SK-N-SH (cell line): ENCODE measurements at regions not wholly inside any gene's neighbourhood (a gene's known extent, or its start where the extent isn't known, plus 50 kb on each side); places are given as distances from the start of the nearest gene placed in this dataset.

Experiments used
- CTCF ChIA-PET: fragments of 300-600, 350-600 bp; formaldehyde crosslinking; extraction: SDS; loops from one replicate; lab custom pipeline; 2021; lab: Yijun Ruan, JAX
- POLR2A ChIA-PET: fragments of 350-600 bp; sonication (Branson Sonifier 250); formaldehyde crosslinking; extraction: SDS; loops from one replicate; lab custom pipeline; 2020; ENCODE audit warnings: antibody characterized with exemption, inconsistent platforms; lab: Yijun Ruan, JAX
- DNase-seq: peaks from one replicate; pipeline ENCODE4 v3.0.0; 2012
- H2AFZ ChIP-seq: fragments of 200-600 bp; sonication (generic); 2 replicates; pipeline ENCODE4 v1.8.1; 2016; ENCODE audit warnings: antibody characterized with exemption, mild to moderate bottlenecking, low read depth
- H3F3A ChIP-seq: fragments of 200-600 bp; sonication (generic); replicated peaks from 2 replicates; pipeline ENCODE3; 2016; ENCODE audit warnings: antibody characterized with exemption, mild to moderate bottlenecking; ENCODE audit not compliant: insufficient read depth
- H3K27ac ChIP-seq, 2 experiments: fragments of 200-500 bp in 1 of 2; fragments of 200-600 bp in 1 of 2; sonication (Bioruptor generic) in 1 of 2; sonication (generic), shearing (Covaris generic) in 1 of 2; 2 replicates each; pipeline versions ENCODE4 v1.5.1 to v1.6.1; 2014 to 2016; ENCODE audit warnings: low read depth in 2 of 2, inconsistent platforms in 1 of 2, low read length in 1 of 2, mild to moderate bottlenecking in 1 of 2, mixed read lengths in 1 of 2
- H3K27me3 ChIP-seq: fragments of 200-600 bp; sonication (generic), shearing (Covaris generic); 2 replicates; pipeline ENCODE4 v1.6.1; 2016; ENCODE audit warnings: mixed run types; ENCODE audit not compliant: insufficient read depth
- H3K36me3 ChIP-seq, 2 experiments: fragments of 200-500 bp in 1 of 2; fragments of 200-600 bp in 1 of 2; sonication (Bioruptor generic) in 1 of 2; sonication (generic) in 1 of 2; replicated peaks in 1 of 2; 2 replicates each; pipeline versions ENCODE3 to v1.5.1; 2014 to 2016; ENCODE audit warnings: low read length in 1 of 2, mild to moderate bottlenecking in 1 of 2; ENCODE audit not compliant: insufficient read depth in 2 of 2, control insufficient read depth in 1 of 2
- H3K4me1 ChIP-seq, 2 experiments: fragments of 200-500 bp in 1 of 2; fragments of 200-600 bp in 1 of 2; sonication (Bioruptor generic) in 1 of 2; sonication (generic), shearing (Covaris generic) in 1 of 2; 2 replicates each; pipeline versions ENCODE4 v1.5.1 to v1.6.1; 2014 to 2016; ENCODE audit warnings: low read depth in 1 of 2, low read length in 1 of 2, mixed run types in 1 of 2; ENCODE audit not compliant: insufficient read depth in 2 of 2, control insufficient read depth in 1 of 2
- H3K4me2 ChIP-seq: fragments of 200-600 bp; sonication (generic), shearing (Covaris generic); 2 replicates; pipeline ENCODE4 v1.6.1; 2017; ENCODE audit warnings: mixed run types
- H3K4me3 ChIP-seq, 2 experiments: fragments of 200-500 bp in 1 of 2; fragments of 200-600 bp in 1 of 2; sonication (Bioruptor generic) in 1 of 2; sonication (generic), shearing (Covaris generic) in 1 of 2; 2 replicates each; pipeline versions ENCODE4 v1.5.1 to v1.8.1; 2014 to 2016; ENCODE audit warnings: low read depth in 2 of 2, inconsistent platforms in 1 of 2, low read length in 1 of 2, mild to moderate bottlenecking in 1 of 2, mixed read lengths in 1 of 2, moderate library complexity in 1 of 2
- H3K79me2 ChIP-seq: fragments of 200-600 bp; sonication (generic); 2 replicates; pipeline ENCODE4 v1.8.1; 2017; ENCODE audit warnings: mild to moderate bottlenecking; ENCODE audit not compliant: insufficient read depth
- H3K9ac ChIP-seq: fragments of 200-600 bp; sonication (generic); 2 replicates; pipeline ENCODE4 v1.6.1; 2017; ENCODE audit warnings: mixed run types
- H3K9me2 ChIP-seq: fragments of 200-600 bp; sonication (generic); 2 replicates; pipeline ENCODE4 v1.6.1; 2017; ENCODE audit warnings: mixed run types
- H3K9me3 ChIP-seq: fragments of 200-600 bp; sonication (generic); 2 replicates; pipeline ENCODE4 v1.6.1; 2017; ENCODE audit warnings: mixed run types, mild to moderate bottlenecking, moderate library complexity
- H4K20me1 ChIP-seq: fragments of 200-600 bp; sonication (generic); 2 replicates; pipeline ENCODE4 v1.6.1; 2017; ENCODE audit warnings: mild to moderate bottlenecking, mixed run types; ENCODE audit not compliant: insufficient read depth
- CHD2 ChIP-seq: fragments of 150-350 bp; IDR thresholded peaks from 2 replicates; pipeline ENCODE4 v1.6.1; 2018; ENCODE audit warnings: low read length; ENCODE audit not compliant: partially characterized antibody
- CTCF ChIP-seq: fragments of 200-600 bp; sonication (generic); IDR thresholded peaks from 2 replicates; pipeline ENCODE4 v1.6.1; 2017; ENCODE audit warnings: antibody characterized with exemption, mild to moderate bottlenecking, moderate library complexity
- GATA2 ChIP-seq: sonication (generic); formaldehyde crosslinking; IDR thresholded peaks from 2 replicates; pipeline ENCODE4 v1.5.0; 2020; ENCODE audit warnings: mild to moderate bottlenecking, missing genetic modification reagents
- JUND ChIP-seq: IDR thresholded peaks from 2 replicates; pipeline ENCODE4 v1.4.0; 2012
- MEF2A ChIP-seq: IDR thresholded peaks from 2 replicates; pipeline ENCODE4 v1.4.0; 2012; ENCODE audit warnings: low read depth, borderline replicate concordance
- NRF1 ChIP-seq: IDR thresholded peaks from 2 replicates; pipeline ENCODE4 v1.6.1; 2012; ENCODE audit warnings: low read depth, mild to moderate bottlenecking, low read length
- RCOR1 ChIP-seq: fragments of 150-350 bp; IDR thresholded peaks from 2 replicates; pipeline ENCODE4 v1.6.1; 2017; ENCODE audit warnings: antibody characterized with exemption, low read length
- REST ChIP-seq: IDR thresholded peaks from 2 replicates; pipeline ENCODE4 v1.6.1; 2012; ENCODE audit warnings: mild to moderate bottlenecking, low read depth, low read length, moderate library complexity
- RFX5 ChIP-seq: IDR thresholded peaks from 2 replicates; pipeline ENCODE4 v1.6.1; 2012; ENCODE audit warnings: mild to moderate bottlenecking, improper control_type of control experiment, low read length
- SMC3 ChIP-seq: IDR thresholded peaks from 2 replicates; pipeline ENCODE4 v1.6.1; 2012; ENCODE audit warnings: low read depth, low read length, improper control_type of control experiment
- TEAD4 ChIP-seq: IDR thresholded peaks from 2 replicates; pipeline ENCODE4 v1.4.0; 2012; ENCODE audit warnings: mild to moderate bottlenecking, borderline replicate concordance; ENCODE audit not compliant: insufficient read depth
- USF1 ChIP-seq: IDR thresholded peaks from 2 replicates; pipeline ENCODE4 v1.4.0; 2012; ENCODE audit warnings: low read depth, borderline replicate concordance
- TF ChIP-seq, protein P1 (sequence below): IDR thresholded peaks from 2 replicates; pipeline ENCODE4; 2012

GRCh38 chr18:8952769-8953760, 149.4 kb upstream of the NDUFV2 start (continued):
- TF ChIP-seq REST (no peak), GATA2 (no peak), MEF2A (no peak), CHD2 (no peak), SMC3 (no peak), NRF1 (no peak), USF1 (no peak), CTCF (no peak), TEAD4 (no peak)

- CTCF ChIA-PET, result no interaction called here
- Histone ChIP-seq H3K9me3 (0 out of 2 replicates have a peak, but pooled peaks cover 3% of the 10 kb centered on the region), H3F3A (peaks cover 9% of the 10 kb centered on the region), H3K9ac (no peak overlapping the region), H3K4me2 (no peak overlapping the region), H4K20me1 (no peaks in the 10 kb centered on the region), H2AFZ (no peak overlapping the region), H3K36me3 (no peaks in the 10 kb centered on the region), H3K9me2 (no peaks in the 10 kb centered on the region), H3K79me2 (no peaks in the 10 kb centered on the region), H3K4me1 (peaks cover 0 to 11% of the 10 kb centered on the region in 2 experiments; a peak in 2 of 4 replicates), H3K27ac (no peak overlapping the region), H3K4me3 (no peak overlapping the region), H3K27me3 (no peaks in the 10 kb centered on the region)
- POLR2A ChIA-PET, result no interaction called here
- TF ChIP-seq, protein P1, sequence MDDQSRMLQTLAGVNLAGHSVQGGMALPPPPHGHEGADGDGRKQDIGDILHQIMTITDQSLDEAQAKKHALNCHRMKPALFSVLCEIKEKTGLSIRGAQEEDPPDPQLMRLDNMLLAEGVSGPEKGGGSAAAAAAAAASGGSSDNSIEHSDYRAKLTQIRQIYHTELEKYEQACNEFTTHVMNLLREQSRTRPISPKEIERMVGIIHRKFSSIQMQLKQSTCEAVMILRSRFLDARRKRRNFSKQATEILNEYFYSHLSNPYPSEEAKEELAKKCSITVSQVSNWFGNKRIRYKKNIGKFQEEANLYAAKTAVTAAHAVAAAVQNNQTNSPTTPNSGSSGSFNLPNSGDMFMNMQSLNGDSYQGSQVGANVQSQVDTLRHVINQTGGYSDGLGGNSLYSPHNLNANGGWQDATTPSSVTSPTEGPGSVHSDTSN, result no peak
- TF ChIP-seq RFX5 (no peak), RCOR1 (no peak), JUND (no peak), USF1 (no peak)
- no peak for DNase-seq
Observed at GRCh38 chr18:8957731-8958130, 144.8 kb upstream of the NDUFV2 start.
